ENCODE measurements at regions not wholly inside any gene's neighbourhood (a gene's known extent, or its start where the extent isn't known, plus 50 kb on each side); places are given as distances from the start of the nearest gene placed in this dataset.

- in situ Hi-C loops (cut with MboI; ENCODE audit: low sequenced_read_pairs, unreplicated experiment), result no loop called here
- DNase-seq (ENCODE audit: low spot score), result no peak
- no peak for TF ChIP-seq CTCF (IDR thresholded peaks at IDR 0.05; ENCODE audit: borderline replicate concordance, control extremely low read depth, extremely low read depth, insufficient read depth, missing control alignments)
Measured at GRCh38 chr9:120175031-120175430, 404.9 kb downstream of the CDK5RAP2 start.

- in situ Hi-C loops (cut with MboI; ENCODE audit: low sequenced_read_pairs, unreplicated experiment), result no loop called here
- no peak for DNase-seq (ENCODE audit: low spot score)
- no peak for TF ChIP-seq CTCF (IDR thresholded peaks at IDR 0.05; ENCODE audit: borderline replicate concordance, control extremely low read depth, extremely low read depth, insufficient read depth, missing control alignments)
Measured at GRCh38 chr9:120161776-120162175, 418.2 kb downstream of the CDK5RAP2 start.

- DNase-seq (ENCODE audit: low spot score), result no peak
- no peak for TF ChIP-seq CTCF (IDR thresholded peaks at IDR 0.05; ENCODE audit: borderline replicate concordance, control extremely low read depth, extremely low read depth, insufficient read depth, missing control alignments)
- in situ Hi-C loops (cut with MboI; ENCODE audit: low sequenced_read_pairs, unreplicated experiment), result no loop called here
Measured at GRCh38 chr9:120158221-120158620, 421.7 kb downstream of the CDK5RAP2 start.

- no peak for TF ChIP-seq CTCF (IDR thresholded peaks at IDR 0.05; ENCODE audit: borderline replicate concordance, control extremely low read depth, extremely low read depth, insufficient read depth, missing control alignments)
- in situ Hi-C loops (cut with MboI; ENCODE audit: low sequenced_read_pairs, unreplicated experiment), result no loop called here
- no peak for DNase-seq (ENCODE audit: low spot score)
Measured at GRCh38 chr9:120156376-120156775, 423.6 kb downstream of the CDK5RAP2 start.

- DNase-seq (ENCODE audit: low spot score), result no peak
- TF ChIP-seq CTCF (IDR thresholded peaks at IDR 0.05; ENCODE audit: borderline replicate concordance, control extremely low read depth, extremely low read depth, insufficient read depth, missing control alignments), result no peak
- in situ Hi-C loops (cut with MboI; ENCODE audit: low sequenced_read_pairs, unreplicated experiment), result no loop called here
Measured at GRCh38 chr9:120153258-120153657, 426.7 kb downstream of the CDK5RAP2 start.

- no peak for DNase-seq (ENCODE audit: low spot score)
- in situ Hi-C loops (cut with MboI; ENCODE audit: low sequenced_read_pairs, unreplicated experiment), result no loop called here
- no peak for TF ChIP-seq CTCF (IDR thresholded peaks at IDR 0.05; ENCODE audit: borderline replicate concordance, control extremely low read depth, extremely low read depth, insufficient read depth, missing control alignments)
Measured at GRCh38 chr9:120152295-120152694, 427.7 kb downstream of the CDK5RAP2 start.

- in situ Hi-C loops (cut with MboI; ENCODE audit: low sequenced_read_pairs, unreplicated experiment), result no loop called here
- no peak for TF ChIP-seq CTCF (IDR thresholded peaks at IDR 0.05; ENCODE audit: borderline replicate concordance, control extremely low read depth, extremely low read depth, insufficient read depth, missing control alignments)
- no peak for DNase-seq (ENCODE audit: low spot score)
Measured at GRCh38 chr9:120151806-120152205, 428.2 kb downstream of the CDK5RAP2 start.
